NCI-H2171 treated with DMSO at 0.1 percent for 48 hours (cell line): ENCODE measurements at regions not wholly inside any gene's neighbourhood (a gene's known extent, or its start where the extent isn't known, plus 50 kb on each side); places are given as distances from the start of the nearest gene placed in this dataset.
"Not testable (repeated sequence)": the region's sequence is repeated elsewhere in the genome, so short reads cannot be mapped to it uniquely, and the experiment has no call there.

Experiments
- DNase-seq: peaks from one replicate; lab custom pipeline; 2025; lab: John Stamatoyannopoulos, UW

DNA sequence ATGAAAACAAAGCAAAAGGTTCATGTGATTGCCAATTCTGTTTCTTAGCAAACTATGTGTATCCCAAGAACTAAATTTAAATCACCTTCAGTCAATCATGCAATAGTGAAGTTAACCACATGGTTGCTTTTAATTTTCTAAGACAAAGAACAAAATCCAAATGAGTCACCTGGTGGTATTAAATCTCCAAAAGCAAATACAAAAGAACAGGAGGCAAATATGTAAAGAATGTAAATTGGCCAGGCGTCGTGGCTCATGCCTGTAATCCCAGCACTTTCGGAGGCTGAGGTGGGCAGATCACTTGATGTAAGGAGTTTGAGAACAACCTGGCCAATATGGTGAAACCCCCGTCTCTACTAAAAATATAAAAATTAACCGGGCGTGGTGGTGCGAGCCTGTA, 54.2 kb upstream of the PIK3R4 start:
- no peak for DNase-seq

- no peak for DNase-seq
Observed at GRCh38 chr3:130801473-130801872, 54.8 kb upstream of the PIK3R4 start.

GRCh38 chr3:130811557-130811956, 64.9 kb upstream of the PIK3R4 start:
- peak; percentile 6 for DNase-seq

GRCh38 chr3:130814691-130815472, 68.3 kb upstream of the PIK3R4 start:
- no peak for DNase-seq

DNA sequence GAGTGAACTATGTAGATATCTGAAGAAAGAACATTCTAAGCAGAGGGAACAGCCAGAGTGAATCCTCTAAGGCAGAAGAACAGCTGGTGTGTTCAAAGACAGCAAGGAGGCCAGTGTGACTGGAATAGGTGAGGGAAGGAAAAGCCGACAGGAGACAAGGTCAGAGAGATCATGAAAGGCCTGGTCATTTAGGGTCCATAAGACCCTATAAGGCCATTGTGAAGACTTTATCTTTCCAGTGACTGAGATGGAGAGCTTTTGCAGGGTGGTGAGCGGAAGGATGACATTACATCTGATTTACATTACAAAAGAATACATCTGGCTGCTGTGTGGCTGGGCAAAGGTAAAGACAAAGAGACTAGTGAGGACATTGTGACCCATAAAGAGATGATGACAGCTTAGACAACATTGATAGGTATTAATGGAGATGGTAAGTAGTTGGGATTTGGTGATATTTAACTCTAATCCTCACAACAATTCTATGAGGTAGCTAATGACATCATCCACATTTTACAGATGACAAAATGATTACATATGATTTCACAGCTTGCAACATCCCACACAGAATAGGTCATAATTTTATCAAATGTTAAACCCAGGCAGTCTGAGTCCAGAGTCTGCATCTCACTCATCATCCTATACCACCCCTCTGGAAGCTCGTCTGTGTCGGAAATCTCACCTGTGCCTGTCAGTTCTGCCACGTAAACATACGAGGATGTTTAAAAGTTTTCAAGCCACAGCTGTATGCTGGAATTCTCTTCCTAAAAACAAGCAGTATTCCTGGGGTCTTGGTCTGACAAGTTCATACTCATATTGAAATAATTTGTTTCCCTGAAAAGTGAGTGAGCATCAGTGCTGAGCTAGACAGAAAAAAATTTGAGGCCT, 70.2 kb upstream of the PIK3R4 start:
- no peak for DNase-seq

- DNase-seq = not testable (repeated sequence)
Observed at GRCh38 chr3:130818066-130818465, 71.4 kb upstream of the PIK3R4 start.

GRCh38 chr3:130820976-130821375, 72.9 kb upstream of the ATP2C1 start:
- no peak for DNase-seq

DNA sequence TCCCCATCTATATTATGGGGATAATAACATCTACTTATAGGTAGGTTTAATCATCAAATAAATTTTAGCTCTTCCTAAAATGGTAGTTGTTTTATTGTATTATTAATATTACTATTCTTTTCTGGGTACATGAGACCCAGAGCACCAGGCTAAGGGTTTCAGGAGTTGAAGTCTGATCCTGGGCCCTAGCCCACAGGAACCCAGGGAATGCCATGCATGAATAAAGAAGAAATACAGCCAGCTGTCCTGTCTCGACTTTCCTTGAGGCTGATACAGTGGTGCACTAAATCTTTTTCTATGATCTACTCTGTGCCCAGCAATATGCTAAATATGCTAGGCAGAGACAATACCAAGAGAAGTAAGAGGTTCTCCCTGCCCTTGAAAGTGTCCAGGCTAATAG, 72.1 kb upstream of the ATP2C1 start:
- DNase-seq = no peak

- no peak for DNase-seq
Observed at GRCh38 chr3:130823241-130823884, 70.5 kb upstream of the ATP2C1 start.

DNA sequence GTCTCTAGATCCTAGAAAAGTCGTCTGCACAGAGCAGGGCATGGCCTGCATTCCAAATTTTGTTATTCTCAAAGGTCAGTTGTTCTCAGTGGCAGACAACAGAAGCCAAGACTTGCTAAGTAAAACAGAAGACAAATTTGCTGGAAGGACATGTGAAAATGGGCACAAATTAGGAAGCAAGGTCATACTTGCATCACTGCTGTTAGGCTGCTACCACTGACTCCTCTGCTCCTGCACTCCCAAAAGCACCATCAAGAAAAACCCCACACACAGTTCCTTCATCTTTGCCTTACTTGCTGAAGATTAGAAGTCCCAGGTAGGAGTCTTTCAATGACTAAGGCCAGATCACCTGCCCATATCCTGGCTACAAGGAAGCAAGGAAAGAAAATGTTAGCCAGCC, 69.9 kb upstream of the ATP2C1 start:
- DNase-seq = no peak

GRCh38 chr3:130825762-130826299, 68.1 kb upstream of the ATP2C1 start:
- no peak for DNase-seq

- DNase-seq = no peak
Observed at GRCh38 chr3:130826516-130827182, 67.2 kb upstream of the ATP2C1 start.

GRCh38 chr3:130827486-130827885, 66.4 kb upstream of the ATP2C1 start:
- DNase-seq = no peak

DNA sequence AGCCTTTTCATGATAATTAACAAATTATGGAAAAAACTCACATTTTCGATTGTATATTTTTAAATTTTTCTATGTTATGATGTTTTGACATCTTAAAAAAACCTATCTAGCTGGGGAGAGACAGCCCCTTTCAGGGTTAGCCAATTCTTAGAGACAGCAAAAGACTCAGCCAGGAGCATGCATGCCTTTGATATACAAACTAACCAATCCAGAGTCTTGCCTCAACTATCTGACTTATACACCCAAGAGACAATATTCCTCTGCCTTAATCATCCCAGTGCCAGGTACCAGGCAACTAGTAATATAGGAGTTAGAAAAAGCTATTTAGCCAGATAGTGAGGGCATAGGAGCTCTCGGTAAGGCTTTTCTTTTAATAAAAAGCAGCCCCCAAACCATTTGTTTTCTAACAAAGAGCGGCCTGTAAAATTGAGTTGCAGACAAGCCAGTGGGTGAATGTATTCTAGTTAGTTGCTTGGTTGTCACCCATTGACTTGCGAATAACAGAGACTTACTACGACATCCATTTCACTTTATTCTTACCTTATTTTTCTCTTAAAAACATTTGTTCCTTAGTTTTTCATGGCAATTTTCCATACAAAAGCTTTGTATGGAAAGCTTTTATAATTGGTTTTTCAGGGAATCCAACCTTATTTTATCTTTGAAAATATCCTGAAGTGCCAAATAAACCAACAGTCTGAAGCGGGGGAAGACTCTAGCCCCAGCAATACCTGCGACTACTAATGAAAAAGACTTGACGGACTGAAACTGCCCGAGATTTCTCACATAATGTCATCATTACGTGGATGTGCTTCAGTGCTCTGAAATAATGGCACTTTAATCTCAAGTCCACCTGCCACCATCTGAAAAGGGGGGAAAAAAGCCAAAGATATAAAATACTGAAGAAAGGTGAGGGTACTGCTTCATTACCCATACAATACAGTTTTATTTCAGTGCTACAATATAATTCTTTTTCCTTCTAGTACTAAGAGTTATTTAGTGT, 64.6 kb upstream of the ATP2C1 start:
- DNase-seq = no peak

- DNase-seq = peak; percentile 71
Observed at GRCh38 chr3:130831719-130832400, 62.0 kb upstream of the ATP2C1 start.

DNA sequence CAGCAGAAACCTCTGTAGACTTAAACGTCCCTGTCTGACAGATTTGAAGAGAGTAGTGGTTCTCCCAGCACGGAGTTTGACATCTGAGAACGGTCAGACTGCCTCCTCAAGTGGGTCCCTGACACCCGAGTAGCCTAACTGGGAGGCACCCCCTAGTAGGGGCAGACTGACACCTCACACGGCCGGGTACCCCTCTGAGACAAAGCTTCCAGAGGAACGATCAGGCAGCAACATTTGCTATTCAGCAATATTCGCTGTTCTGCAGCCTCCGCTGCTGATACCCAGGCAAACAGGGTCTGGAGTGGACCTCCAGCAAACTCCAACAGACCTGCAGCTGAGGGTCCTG, 61.5 kb upstream of the ATP2C1 start:
- not testable (repeated sequence) for DNase-seq

GRCh38 chr3:130834476-130834875, 59.4 kb upstream of the ATP2C1 start:
- DNase-seq = no peak

- DNase-seq = no peak
Observed at GRCh38 chr3:130835483-130835882, 58.4 kb upstream of the ATP2C1 start.

DNA sequence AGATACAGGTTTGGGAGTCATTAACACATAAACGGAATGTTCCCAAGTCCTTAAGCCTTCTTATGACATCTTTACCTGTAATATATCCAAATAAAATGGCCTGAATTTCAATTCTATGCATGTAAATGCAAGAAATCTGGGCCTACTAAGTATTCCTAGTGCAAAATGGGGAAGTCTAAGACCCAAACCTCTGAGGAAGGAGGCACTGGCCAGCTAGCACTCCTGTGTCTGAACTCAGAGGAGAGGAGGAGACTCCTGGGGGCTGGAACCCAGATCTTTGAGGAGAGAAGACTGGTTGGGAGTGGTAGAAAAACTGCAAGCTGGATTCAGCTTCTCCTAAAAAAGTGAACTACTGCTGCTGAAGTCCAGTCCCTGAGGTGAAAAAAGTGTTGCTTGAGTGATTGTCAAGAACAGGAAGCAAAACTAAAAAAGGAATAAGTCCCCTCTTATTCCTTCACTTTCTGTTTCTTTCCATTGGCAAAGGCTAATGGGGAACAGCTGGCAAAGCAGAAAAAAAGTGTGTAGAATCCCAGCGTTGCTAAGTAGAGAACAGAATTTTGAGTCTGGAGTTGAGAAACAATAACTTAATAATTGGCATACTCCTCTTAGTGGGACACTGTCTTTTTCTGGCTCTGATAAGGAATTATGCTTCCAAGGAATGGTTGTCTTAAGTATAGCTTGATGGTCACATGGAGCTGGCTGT, 54.8 kb upstream of the ATP2C1 start:
- DNase-seq = peak; percentile 84
